ENCODE measurements at regions not wholly inside any gene's neighbourhood (a gene's known extent, or its start where the extent isn't known, plus 50 kb on each side); places are given as distances from the start of the nearest gene placed in this dataset.

DNA sequence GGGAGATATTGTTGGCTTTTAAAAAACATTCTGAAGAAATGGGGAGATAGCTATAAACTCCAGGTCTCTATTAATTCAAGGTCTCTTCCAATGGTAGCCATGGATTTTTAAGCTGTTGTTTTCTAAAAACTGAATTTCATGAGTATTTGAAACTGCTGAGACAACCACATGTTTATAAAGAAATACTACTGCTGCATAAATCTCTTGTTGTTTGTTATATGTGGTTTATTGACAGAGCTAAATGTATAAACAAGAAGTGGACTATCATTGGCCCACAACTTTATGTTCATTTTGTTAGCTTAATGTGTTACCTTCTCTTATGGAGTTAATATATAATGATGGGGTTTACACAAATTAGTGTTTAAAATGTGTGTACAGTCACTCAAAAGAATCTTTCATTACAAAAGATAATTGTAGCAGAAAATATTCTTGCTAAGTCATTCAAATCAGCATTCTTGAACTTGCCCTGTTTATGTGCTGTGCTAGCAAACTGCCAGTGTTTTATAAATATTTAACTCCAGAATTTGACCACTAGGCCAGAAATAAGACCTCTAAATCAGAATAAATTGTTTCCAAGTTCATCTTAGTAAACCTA, 242.1 kb downstream of the TMX3 start:
- no peak for DNase-seq (ENCODE audit: low read depth)
- TF ChIP-seq, protein P1, sequence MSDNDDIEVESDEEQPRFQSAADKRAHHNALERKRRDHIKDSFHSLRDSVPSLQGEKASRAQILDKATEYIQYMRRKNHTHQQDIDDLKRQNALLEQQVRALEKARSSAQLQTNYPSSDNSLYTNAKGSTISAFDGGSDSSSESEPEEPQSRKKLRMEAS (IDR thresholded peaks at IDR 0.05; ENCODE audit: low read depth, low read length) = no peak
- TF ChIP-seq POLR2A (IDR thresholded peaks at IDR 0.05; ENCODE audit: extremely low read depth, insufficient read length) (no peak), MYC (IDR thresholded peaks at IDR 0.05; ENCODE audit: low read depth, low read length) (no peak)
- TF ChIP-seq, protein P2, sequence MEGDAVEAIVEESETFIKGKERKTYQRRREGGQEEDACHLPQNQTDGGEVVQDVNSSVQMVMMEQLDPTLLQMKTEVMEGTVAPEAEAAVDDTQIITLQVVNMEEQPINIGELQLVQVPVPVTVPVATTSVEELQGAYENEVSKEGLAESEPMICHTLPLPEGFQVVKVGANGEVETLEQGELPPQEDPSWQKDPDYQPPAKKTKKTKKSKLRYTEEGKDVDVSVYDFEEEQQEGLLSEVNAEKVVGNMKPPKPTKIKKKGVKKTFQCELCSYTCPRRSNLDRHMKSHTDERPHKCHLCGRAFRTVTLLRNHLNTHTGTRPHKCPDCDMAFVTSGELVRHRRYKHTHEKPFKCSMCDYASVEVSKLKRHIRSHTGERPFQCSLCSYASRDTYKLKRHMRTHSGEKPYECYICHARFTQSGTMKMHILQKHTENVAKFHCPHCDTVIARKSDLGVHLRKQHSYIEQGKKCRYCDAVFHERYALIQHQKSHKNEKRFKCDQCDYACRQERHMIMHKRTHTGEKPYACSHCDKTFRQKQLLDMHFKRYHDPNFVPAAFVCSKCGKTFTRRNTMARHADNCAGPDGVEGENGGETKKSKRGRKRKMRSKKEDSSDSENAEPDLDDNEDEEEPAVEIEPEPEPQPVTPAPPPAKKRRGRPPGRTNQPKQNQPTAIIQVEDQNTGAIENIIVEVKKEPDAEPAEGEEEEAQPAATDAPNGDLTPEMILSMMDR (IDR thresholded peaks at IDR 0.05; ENCODE audit: low read depth, low read length) = no peak

DNA sequence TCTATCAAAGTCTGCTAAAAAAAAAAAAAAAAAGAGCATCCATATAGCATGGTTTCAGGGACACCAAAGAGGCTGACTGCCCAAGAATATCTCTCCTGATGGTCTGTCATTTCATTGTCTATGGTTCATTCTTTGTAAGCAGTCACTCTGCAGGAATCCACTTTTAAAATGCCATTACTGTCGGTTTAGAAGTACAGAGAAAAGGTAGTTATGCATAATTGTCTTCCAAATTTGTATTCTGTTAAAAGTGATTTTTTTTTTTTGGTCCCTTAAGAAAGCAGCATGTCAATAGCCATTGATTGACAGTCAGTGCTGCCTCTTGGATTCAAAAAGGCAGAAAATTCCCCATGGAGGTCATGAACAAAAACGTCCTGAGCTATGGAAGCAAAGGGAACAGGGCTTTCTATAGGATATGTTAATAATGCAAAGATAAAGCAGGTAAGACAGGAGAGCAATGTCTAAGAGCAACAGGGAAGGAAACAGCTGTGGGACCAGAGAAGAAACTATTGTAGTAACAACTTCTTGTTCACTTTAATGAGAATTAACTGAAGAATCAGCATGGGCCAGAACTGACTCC, 245.8 kb downstream of the TMX3 start:
- H3K4me3 ChIP-seq (ENCODE audit: low read depth, low read length) = no peak overlapping the region

More for the DNA sequence above, 242.1 kb downstream of the TMX3 start:
- H3K4me3 ChIP-seq (ENCODE audit: low read depth, low read length) = no peak overlapping the region

DNA sequence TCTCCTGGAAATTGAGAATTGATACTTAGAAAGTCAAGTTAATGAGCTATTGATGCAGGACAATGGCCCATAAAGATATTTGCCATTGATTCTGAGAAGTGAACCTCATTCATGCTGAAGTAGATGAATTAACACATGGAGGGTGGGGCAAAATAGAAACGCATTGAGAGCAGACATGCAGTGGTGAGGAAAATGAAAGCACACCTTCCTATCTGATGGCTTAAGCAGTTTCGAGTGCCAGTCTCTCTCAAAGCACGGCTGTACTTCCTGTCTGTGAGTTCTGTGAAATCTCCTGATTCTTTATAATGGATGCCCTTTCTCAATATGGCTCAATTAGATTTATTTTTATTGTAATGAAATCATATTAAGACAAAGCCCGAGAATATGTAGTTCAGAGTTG, 247.0 kb downstream of the TMX3 start:
- DNase-seq (ENCODE audit: low read depth) = no peak
- TF ChIP-seq MYC (IDR thresholded peaks at IDR 0.05; ENCODE audit: low read depth, low read length) (no peak), POLR2A (IDR thresholded peaks at IDR 0.05; ENCODE audit: extremely low read depth, insufficient read length) (no peak)
- TF ChIP-seq, protein P1 (IDR thresholded peaks at IDR 0.05; ENCODE audit: low read depth, low read length) = no peak
- TF ChIP-seq, protein P2 (IDR thresholded peaks at IDR 0.05; ENCODE audit: low read depth, low read length) = no peak
- H3K4me3 ChIP-seq (ENCODE audit: low read depth, low read length) = no peak overlapping the region

More for the DNA sequence above, 245.8 kb downstream of the TMX3 start:
- DNase-seq (ENCODE audit: low read depth) = no peak
- TF ChIP-seq MYC (IDR thresholded peaks at IDR 0.05; ENCODE audit: low read depth, low read length) (no peak), POLR2A (IDR thresholded peaks at IDR 0.05; ENCODE audit: extremely low read depth, insufficient read length) (no peak)
- TF ChIP-seq, protein P2 (IDR thresholded peaks at IDR 0.05; ENCODE audit: low read depth, low read length) = no peak
- TF ChIP-seq, protein P1 (IDR thresholded peaks at IDR 0.05; ENCODE audit: low read depth, low read length) = no peak

DNA sequence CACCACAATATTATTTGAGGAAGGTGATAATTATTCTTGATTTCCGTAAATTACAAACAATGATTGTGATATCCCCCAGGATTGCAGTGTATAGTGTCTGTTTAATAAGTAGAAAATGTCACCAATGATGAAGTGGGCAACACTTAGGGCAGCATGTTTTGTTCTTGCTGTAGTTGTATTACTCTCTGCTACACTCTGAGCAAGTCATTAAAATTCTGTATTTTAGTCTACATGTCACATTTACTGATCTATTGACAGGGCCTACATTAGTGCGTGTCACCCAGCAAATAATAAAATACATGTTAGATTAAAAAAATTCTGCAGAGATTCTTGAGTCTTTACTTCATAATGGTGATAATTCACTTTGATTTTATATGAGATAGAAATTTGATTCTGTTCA, 247.6 kb downstream of the TMX3 start:
- DNase-seq (ENCODE audit: low read depth) = no peak
- no peak for TF ChIP-seq MYC (IDR thresholded peaks at IDR 0.05; ENCODE audit: low read depth, low read length)
- H3K4me3 ChIP-seq (ENCODE audit: low read depth, low read length) = no peak overlapping the region

DNA sequence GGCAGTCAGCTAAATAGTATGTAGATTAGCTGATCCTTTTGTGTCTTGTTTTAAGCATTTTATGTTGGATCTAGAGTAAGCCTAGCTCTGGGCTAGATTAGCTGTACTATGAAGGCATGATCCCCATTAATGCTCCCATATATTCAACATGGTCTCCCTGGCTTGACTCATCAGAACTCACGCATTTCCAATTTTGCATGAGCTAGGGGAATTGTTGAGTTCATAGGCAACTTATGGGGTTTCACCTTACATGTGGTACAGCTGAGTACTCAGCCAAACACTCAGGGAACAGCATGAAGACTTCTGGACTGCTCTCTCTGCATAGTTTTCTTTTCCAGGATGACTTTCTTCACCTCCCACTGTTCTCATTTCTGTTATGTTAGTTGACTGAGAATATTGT, 248.2 kb downstream of the TMX3 start:
- TF ChIP-seq POLR2A (IDR thresholded peaks at IDR 0.05; ENCODE audit: extremely low read depth, insufficient read length) (no peak), MYC (IDR thresholded peaks at IDR 0.05; ENCODE audit: low read depth, low read length) (no peak)
- TF ChIP-seq, protein P2 (IDR thresholded peaks at IDR 0.05; ENCODE audit: low read depth, low read length) = no peak
- no peak overlapping the region for H3K4me3 ChIP-seq (ENCODE audit: low read depth, low read length)
- no peak for DNase-seq (ENCODE audit: low read depth)

DNA sequence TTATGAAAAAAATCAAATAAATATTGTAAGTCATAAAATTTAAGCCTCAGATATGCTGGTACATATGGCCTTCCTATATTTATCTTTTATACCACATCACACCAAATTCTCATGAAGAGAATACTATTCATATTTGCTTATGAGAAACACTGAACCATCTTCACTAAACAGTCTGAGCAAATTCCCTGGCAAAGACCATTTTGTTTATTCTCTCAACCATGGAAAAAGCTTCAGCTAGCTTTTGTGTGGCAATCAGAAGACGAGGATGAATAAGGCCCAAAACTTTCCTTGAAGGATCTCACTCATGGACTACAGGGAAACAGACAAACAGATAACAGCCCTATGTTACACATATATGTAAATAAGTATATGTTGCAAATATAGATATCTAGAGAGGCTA, 252.1 kb downstream of the TMX3 start:
- no peak overlapping the region for H3K4me3 ChIP-seq (ENCODE audit: low read depth, low read length)
- TF ChIP-seq MYC (IDR thresholded peaks at IDR 0.05; ENCODE audit: low read depth, low read length) (no peak), POLR2A (IDR thresholded peaks at IDR 0.05; ENCODE audit: extremely low read depth, insufficient read length) (no peak)
- TF ChIP-seq, protein P1 (IDR thresholded peaks at IDR 0.05; ENCODE audit: low read depth, low read length) = no peak
- TF ChIP-seq, protein P2 (IDR thresholded peaks at IDR 0.05; ENCODE audit: low read depth, low read length) = no peak
- DNase-seq (ENCODE audit: low read depth) = no peak
